Activated B cell treated with CpG ODN at 0.5 μM for 24 hours (primary cell): ENCODE measurements at regions not wholly inside any gene's neighbourhood (a gene's known extent, or its start where the extent isn't known, plus 50 kb on each side); places are given as distances from the start of the nearest gene placed in this dataset.
"Not testable (repeated sequence)": the region's sequence is repeated elsewhere in the genome, so short reads cannot be mapped to it uniquely, and the experiment has no call there.

Experiments
- ATAC-seq: fragments of 200-7000 bp; cut with Tn5 transposase; one replicate; pipeline ENCODE4 v1.10.0; 2021; ENCODE audit warnings: low read depth, mild to moderate bottlenecking, moderate library complexity
- CTCF ChIA-PET: fragments of 350-600 bp; sonication (Branson Sonifier 250); formaldehyde crosslinking; loops from one replicate; lab custom pipeline; 2021; ENCODE audit warnings: antibody characterized with exemption; lab: Charles Lee
- POLR2A ChIA-PET: fragments of 350-600 bp; sonication (Branson Sonifier 250); formaldehyde crosslinking; loops from one replicate; lab custom pipeline; 2021; ENCODE audit warnings: antibody characterized with exemption; lab: Charles Lee
- DNase-seq: peaks from one replicate; pipeline ENCODE4 v3.0.0; 2022
- H3K27ac Mint-ChIP-seq: one replicate; pipeline ENCODE4 v1.8.0; 2020; ENCODE audit warnings: mixed read lengths
- H3K27me3 Mint-ChIP-seq: one replicate; pipeline ENCODE4 v1.8.0; 2021; ENCODE audit warnings: mixed read lengths
- H3K36me3 Mint-ChIP-seq: one replicate; pipeline ENCODE4 v1.8.0; 2021; ENCODE audit warnings: low read depth, mixed read lengths
- H3K4me1 Mint-ChIP-seq: one replicate; pipeline ENCODE4 v1.8.0; 2021; ENCODE audit warnings: mixed read lengths
- H3K4me3 Mint-ChIP-seq: one replicate; pipeline ENCODE4 v1.8.0; 2020; ENCODE audit warnings: mild to moderate bottlenecking, mixed read lengths
- H3K9me3 Mint-ChIP-seq: one replicate; pipeline ENCODE4 v1.8.0; 2020; ENCODE audit warnings: mixed read lengths
- CTCF ChIP-seq: fragments of 200-600 bp; IDR thresholded peaks from one replicate; pipeline ENCODE4 v1.8.0; 2022; ENCODE audit warnings: antibody characterized with exemption, mild to moderate bottlenecking
- intact Hi-C: fragments of 100-400 bp; cut with micrococcal nuclease; formaldehyde crosslinking; loops from one replicate; pipeline ENCODE4 v1.15.1; 2024

GRCh38 chr12:71312768-71313403 lies 126.7 kb upstream of the LGR5 start:
- ChIA-PET POLR2A (no interaction called here), CTCF (no interaction called here)
- DNase-seq: no peak
- no peak overlapping the region for H3K4me3 Mint-ChIP-seq
- no peak for TF ChIP-seq CTCF
- no peak for ATAC-seq
- no peaks in the 10 kb centered on the region for H3K4me1 Mint-ChIP-seq
- no peaks in the 10 kb centered on the region for H3K27me3 Mint-ChIP-seq
- no peak overlapping the region for H3K27ac Mint-ChIP-seq
- no peaks in the 10 kb centered on the region for H3K36me3 Mint-ChIP-seq
- H3K9me3 Mint-ChIP-seq: peaks cover 5% of the 10 kb centered on the region
- intact Hi-C loops: no loop called here

GRCh38 chr12:71311611-71312010 lies 128.0 kb upstream of the LGR5 start:
- H3K4me3 Mint-ChIP-seq, CTCF ChIA-PET, DNase-seq, ATAC-seq, H3K27me3 Mint-ChIP-seq, intact Hi-C loops, H3K9me3 Mint-ChIP-seq, H3K4me1 Mint-ChIP-seq, H3K36me3 Mint-ChIP-seq, H3K27ac Mint-ChIP-seq, POLR2A ChIA-PET: not testable (repeated sequence)

GRCh38 chr12:71306808-71307207 lies 132.8 kb upstream of the LGR5 start:
- Mint-ChIP-seq H3K9me3 (peaks cover 2% of the 10 kb centered on the region), H3K27ac (no peak overlapping the region), H3K36me3 (no peaks in the 10 kb centered on the region), H3K27me3 (no peaks in the 10 kb centered on the region), H3K4me1 (no peaks in the 10 kb centered on the region), H3K4me3 (no peak overlapping the region)
- intact Hi-C loops: no loop called here
- ATAC-seq: no peak
- no peak for TF ChIP-seq CTCF
- POLR2A ChIA-PET: no interaction called here
- CTCF ChIA-PET: no interaction called here
- no peak for DNase-seq

GRCh38 chr12:71304306-71304705 lies 135.3 kb upstream of the LGR5 start:
- H3K4me3 Mint-ChIP-seq: no peak overlapping the region
- ChIA-PET POLR2A (no interaction called here), CTCF (no interaction called here)
- TF ChIP-seq CTCF: no peak
- DNase-seq (no peak), ATAC-seq (no peak)
- H3K36me3 Mint-ChIP-seq: no peaks in the 10 kb centered on the region
- H3K4me1 Mint-ChIP-seq: no peaks in the 10 kb centered on the region
- intact Hi-C loops: no loop called here
- H3K27me3 Mint-ChIP-seq: no peaks in the 10 kb centered on the region
- H3K9me3 Mint-ChIP-seq: no peaks in the 10 kb centered on the region
- no peak overlapping the region for H3K27ac Mint-ChIP-seq

- Mint-ChIP-seq H3K4me1 (no peaks in the 10 kb centered on the region), H3K27me3 (no peaks in the 10 kb centered on the region), H3K9me3 (no peaks in the 10 kb centered on the region), H3K36me3 (no peaks in the 10 kb centered on the region), H3K4me3 (no peak overlapping the region), H3K27ac (no peak overlapping the region)
- TF ChIP-seq CTCF: no peak
- DNase-seq (no peak), ATAC-seq (no peak)
- CTCF ChIA-PET: no interaction called here
- intact Hi-C loops: no loop called here
- POLR2A ChIA-PET: no interaction called here
These were observed 136.4 kb upstream of the LGR5 start for GRCh38 chr12:71303199-71303598.
